SK-N-SH treated with all-trans-retinoic acid at 6 μM for 48 hours (cell line): ENCODE measurements at regions not wholly inside any gene's neighbourhood (a gene's known extent, or its start where the extent isn't known, plus 50 kb on each side); places are given as distances from the start of the nearest gene placed in this dataset.

ENCODE experiments used
- ARNTL ChIP-seq: fragments of 450-650 bp; formaldehyde crosslinking; IDR thresholded peaks from 2 replicates; pipeline ENCODE4 v1.5.0; 2020; ENCODE audit warnings: low read depth, mild to moderate bottlenecking, moderate library complexity, borderline replicate concordance
- ZNF565 ChIP-seq: fragments of 450-650 bp; formaldehyde crosslinking; conservative IDR thresholded peaks from 2 replicates; pipeline ENCODE4 v1.5.0; 2020; ENCODE audit warnings: low read depth, mild to moderate bottlenecking, moderate library complexity

DNA sequence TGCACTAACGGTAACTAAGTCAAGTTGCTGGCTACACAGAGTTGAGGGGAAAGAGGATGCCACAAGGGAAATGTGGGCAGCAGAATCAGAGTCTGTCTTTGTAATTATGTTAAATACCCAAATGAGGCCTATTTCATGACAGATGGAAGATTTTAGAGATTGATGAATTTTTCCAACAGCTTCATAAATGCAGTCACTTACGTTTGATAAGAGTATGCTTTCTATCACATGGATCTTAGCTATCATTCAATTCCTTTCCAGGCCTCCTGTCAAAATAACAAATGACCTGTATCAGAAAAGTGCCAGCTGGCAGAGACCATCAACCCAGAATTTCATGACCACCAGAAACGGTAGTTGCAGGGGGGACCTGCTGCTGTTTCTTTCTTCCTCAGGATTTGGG is 148.4 kb upstream of the PLPP4 start:
- TF ChIP-seq ARNTL (CRISPR knock-in tag), result no peak
- no peak for TF ChIP-seq ZNF565
